PC-9 (cell line): ENCODE measurements at regions not wholly inside any gene's neighbourhood (a gene's known extent, or its start where the extent isn't known, plus 50 kb on each side); places are given as distances from the start of the nearest gene placed in this dataset.

Source experiments
- EZH2 ChIP-seq: fragments of 200-600 bp; sonication (generic); IDR thresholded peaks from 2 replicates; pipeline ENCODE4 v1.8.0; 2017; ENCODE audit warnings: antibody characterized with exemption, low read depth
- TF ChIP-seq, protein P1 (sequence below): fragments of 200-600 bp; sonication (generic); conservative IDR thresholded peaks from 2 replicates; pipeline ENCODE4 v1.6.1; 2017; ENCODE audit warnings: mixed run types, antibody characterized with exemption, mild to moderate bottlenecking, moderate library complexity

DNA sequence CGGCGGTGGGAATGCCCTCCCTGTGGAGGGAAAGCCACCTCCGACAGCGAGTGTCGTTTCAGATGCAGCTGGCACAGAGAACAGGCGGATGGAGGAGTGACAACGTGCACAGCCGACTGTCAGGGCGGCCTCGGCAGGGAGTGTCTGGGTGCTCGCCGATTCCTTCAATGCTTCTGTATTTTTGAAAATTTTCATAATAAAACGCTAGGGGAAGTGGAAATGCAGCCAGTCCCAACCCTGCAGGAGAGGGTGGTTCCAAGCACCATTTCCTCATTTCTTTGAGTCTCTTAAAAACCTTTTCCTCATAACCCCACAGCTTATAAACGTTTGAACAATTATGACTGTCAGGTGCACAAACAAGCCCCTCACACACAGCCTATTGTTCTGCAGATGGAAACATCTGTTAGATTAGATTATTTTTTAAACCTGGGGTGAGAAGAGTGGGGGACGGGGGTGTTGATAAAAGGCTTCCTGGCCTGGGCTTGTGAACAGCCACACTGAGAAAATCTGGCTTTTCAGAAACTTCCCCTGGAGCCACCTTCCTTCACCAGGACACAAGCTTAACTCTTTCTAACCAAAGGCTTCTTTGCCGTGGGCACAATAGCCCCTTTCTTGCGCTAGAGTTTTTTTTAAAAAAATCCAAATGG is 228.9 kb downstream of the ANKRD60 start:
- TF ChIP-seq, protein P1, sequence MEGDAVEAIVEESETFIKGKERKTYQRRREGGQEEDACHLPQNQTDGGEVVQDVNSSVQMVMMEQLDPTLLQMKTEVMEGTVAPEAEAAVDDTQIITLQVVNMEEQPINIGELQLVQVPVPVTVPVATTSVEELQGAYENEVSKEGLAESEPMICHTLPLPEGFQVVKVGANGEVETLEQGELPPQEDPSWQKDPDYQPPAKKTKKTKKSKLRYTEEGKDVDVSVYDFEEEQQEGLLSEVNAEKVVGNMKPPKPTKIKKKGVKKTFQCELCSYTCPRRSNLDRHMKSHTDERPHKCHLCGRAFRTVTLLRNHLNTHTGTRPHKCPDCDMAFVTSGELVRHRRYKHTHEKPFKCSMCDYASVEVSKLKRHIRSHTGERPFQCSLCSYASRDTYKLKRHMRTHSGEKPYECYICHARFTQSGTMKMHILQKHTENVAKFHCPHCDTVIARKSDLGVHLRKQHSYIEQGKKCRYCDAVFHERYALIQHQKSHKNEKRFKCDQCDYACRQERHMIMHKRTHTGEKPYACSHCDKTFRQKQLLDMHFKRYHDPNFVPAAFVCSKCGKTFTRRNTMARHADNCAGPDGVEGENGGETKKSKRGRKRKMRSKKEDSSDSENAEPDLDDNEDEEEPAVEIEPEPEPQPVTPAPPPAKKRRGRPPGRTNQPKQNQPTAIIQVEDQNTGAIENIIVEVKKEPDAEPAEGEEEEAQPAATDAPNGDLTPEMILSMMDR = no peak
- TF ChIP-seq EZH2 = no peak
